GM21717 (cell line): ENCODE measurements at regions not wholly inside any gene's neighbourhood (a gene's known extent, or its start where the extent isn't known, plus 50 kb on each side); places are given as distances from the start of the nearest gene placed in this dataset.
"Not testable (repeated sequence)": the region's sequence is repeated elsewhere in the genome, so short reads cannot be mapped to it uniquely, and the experiment has no call there.

Source experiments
- ATAC-seq: cut with Tn5 transposase; IDR thresholded peaks from one replicate; pipeline ENCODE4 v1.9.1; 2021; ENCODE audit warnings: mild to moderate bottlenecking, moderate library complexity; ENCODE audit not compliant: unreplicated experiment

DNA sequence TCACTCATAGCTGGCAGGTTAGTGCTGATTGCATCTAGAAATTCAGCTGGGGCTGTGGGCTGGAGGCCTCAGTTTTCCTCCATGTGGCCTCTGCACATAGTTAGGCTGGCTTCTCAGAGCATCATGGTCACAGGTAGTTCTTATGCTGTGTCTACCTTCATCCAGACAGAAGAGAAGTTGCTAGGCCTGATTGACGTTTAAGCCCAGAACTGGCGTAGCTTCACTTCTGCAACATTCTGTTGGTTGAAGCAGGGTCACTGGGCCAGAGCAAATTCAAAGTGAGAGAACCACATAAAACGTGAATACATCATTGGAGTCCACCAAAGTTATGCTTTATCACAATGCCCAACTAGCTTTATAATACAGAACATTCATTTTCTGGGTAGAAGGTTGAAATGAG, 116.0 kb downstream of the SPP2 start:
- ATAC-seq: no peak

DNA sequence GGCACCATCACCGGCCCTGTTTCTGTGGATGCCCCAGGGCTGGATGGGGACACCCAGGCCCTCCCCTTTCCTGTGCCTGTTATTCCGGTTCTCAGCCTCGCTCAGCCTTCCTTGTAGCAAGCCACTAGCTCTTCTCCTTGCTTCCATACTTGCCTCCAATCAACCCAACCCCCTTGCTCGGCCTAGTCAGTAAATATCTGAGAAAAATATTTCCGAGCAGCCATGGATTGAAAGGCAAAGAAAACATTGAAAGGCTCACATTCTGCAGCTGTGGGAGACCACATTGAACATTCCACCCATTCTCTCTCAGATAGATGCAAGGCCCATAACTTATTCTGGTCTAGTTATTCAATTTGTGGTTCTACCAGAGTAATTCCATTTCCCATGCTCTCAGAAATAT, 114.9 kb downstream of the SPP2 start:
- ATAC-seq: no peak

DNA sequence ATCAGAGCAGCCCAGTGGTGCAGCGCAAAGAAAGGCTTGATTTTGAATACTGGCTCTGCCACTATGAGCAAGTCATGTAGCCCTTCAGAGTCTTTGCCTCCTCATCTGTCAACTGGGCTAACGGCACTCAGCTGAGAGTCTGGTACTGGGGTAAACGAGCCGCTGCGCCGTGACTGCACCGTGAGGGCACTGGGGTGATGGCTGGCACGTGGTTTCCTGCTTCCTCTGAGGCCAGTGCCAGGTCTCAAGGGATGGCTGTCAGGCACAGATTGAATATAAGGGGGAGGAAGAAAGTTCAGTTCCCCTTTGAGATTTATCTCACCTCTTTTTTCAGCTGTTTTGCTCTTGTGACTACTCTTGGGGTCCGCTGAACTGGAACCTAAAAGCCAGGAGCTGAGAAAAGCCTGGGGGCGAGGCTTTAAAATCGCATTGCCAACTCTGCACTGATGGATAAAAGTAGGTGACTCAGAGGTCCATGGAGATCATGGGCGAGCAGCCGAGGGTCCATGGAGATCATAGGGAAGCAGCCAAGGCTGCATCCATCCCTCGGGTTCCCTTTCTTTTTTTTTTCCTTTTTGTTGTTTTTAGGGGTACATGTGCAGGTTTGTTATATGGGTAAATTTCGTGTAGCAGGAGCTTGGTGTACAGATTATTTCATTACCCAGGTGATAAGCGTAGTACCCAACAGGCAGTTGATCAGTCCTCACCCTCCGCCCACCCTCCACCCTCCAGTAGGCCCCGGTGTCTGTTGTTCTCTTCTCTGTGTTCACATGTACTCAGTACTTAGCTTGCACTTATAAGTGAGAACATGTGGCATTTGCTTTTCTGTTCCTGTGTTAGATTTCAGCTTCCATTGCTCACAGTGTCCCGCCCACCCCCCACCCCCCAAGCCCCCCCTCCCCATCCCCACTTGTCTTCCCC, 114.3 kb downstream of the SPP2 start:
- no peak for ATAC-seq

DNA sequence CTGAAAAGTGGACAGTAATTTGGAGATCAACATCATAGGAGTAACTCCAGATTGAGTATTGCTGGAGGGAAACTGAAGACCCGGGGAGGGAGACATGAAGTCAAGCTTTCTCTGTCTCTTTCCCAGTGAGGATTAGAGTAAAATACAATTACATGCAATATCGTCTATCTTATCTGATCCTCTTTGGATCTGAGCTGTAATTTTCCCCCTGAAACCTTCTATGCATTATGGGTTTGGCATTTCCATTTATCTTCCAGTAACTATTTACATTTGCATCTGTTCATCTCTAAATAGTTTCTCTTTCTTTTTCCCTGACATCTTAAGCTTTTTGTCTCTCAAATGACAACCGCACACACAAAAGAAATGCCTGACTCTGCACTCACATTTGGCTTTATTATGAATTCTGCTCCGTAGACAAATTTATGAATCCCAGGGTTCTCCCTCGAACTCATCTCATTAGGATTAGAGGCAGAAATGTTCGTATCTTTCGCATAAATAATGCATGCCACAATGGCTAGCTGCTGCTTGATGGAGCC, 113.1 kb downstream of the SPP2 start:
- no peak for ATAC-seq

DNA sequence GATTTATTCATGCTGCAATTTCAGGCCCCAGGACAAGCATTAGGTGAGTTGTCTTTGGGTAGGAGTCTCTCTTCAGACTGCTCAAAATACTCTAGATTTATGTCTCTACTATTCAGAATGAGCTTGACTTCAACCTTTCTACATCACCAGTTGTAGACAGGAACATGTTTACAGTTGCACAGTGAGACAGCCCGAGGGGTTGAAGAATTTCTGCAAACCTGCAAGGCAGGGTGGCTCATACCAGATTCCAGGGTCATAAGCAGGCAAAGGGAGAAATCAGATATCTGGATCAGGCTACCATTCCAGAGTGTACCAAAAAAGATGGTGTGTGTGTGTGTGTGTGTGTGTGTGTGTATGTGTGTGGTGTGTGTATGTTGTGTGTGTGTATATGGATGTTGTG, 112.4 kb downstream of the SPP2 start:
- ATAC-seq: no peak

DNA sequence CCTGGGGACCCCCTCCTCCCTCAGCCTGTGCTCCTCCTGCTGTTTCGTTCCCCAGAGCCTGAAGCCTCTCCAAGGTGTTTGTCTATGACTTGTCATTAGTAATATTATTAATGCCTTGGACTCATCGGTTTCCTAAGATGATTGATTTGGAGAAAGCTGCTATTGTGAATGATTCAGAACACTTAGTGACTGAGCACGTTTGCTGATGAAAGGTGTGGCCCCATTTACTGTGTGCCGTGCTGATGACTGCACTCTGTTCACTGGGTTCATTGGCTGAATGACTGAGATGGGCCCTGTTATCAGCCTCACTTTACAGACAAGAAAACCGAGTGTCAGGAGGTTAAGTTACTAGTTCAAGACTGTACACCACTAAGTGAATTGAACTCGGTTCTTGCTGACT, 111.4 kb downstream of the SPP2 start:
- no peak for ATAC-seq

DNA sequence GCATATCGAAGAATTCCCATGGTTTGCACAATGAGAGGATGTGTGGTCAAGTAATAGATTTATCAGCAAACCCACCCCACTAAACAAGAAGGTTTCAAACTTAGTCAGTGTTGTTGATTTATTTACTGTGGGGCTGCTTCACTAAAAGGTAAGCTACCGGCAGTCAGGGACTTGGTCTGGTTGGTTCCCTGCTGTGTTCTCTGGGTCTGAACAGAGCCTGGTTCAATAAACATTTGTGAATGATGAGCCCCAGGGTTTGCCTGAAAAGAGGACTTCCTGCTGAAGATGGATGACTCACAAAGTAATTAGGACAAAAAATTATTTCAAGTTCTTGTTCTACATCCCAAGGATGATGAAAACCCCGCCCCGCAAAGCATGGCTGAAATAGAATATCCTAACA, 108.3 kb downstream of the SPP2 start:
- ATAC-seq: no peak

DNA sequence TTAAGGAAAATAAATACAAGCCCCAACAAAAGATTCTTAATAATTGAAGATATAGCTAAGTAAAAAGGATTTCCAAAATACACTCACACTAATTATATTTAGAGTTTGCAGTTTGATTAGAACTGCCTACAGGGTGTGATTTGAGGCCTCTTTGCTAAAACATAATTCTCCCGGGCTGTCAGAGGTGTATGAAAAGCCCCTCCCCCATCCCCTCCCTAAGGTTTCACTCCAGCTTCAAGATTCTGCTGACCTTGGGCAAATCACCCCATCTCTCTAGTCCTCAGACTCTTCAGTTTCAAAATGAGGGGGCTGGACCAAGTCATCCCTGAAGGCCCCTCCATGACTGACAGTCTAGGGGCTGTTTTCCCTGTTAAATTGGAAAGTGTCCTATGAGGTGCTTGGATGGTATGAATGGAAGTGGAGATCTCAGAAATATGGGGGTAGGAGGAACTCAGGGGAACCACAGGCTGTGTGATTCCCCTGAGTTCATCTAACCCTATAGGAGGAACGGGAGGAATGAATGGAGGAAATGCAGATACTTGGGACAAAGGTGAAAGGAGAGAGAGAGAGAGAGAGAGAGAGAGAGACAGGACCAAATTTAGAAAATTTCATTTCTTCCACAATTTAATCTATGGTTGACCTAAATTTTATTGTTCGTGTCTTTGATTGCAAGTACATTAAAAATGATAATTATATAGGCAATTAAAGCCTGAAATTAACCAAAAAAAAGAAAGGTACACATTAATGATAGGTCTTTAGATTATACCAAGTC, 107.5 kb downstream of the SPP2 start:
- ATAC-seq: no peak

DNA sequence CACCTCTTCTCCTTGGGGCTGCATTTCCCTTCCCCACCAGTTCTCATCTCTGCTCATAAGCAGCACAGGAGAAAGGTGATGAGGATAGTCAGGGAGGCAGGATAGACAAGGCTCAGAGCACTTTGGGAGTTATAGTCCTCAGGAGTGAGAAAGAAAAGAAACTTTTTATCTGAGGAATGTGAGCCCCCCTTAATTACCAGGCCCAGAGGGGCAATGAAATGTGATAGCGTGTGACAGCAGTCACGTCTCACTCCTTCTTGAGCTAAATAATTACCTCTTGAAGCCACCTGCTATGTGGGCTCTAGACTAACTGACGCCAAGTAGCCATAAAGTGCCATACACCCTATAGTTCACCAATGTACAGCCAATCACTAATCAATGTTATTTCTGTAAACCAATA, 105.8 kb downstream of the SPP2 start:
- no peak for ATAC-seq

DNA sequence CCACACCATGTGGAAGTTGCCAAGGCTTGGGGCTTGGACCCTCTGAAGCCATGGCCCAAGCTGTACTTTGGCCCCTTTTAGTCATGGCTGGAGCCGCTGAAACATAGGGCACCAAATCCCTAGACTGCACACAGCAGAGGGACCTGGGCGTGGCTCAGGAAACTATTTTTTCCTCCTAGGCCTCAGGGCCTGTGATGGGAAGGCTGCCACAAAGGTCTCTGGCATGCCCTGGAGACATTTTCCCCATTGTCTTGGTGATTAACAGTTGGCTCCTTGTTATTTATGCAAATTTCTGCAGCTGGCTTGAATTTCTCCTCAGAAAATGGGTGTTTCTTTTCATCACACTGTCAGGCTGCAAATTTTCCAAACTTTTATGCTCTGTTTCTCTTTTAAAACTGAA, 102.3 kb downstream of the SPP2 start:
- ATAC-seq: not testable (repeated sequence)

DNA sequence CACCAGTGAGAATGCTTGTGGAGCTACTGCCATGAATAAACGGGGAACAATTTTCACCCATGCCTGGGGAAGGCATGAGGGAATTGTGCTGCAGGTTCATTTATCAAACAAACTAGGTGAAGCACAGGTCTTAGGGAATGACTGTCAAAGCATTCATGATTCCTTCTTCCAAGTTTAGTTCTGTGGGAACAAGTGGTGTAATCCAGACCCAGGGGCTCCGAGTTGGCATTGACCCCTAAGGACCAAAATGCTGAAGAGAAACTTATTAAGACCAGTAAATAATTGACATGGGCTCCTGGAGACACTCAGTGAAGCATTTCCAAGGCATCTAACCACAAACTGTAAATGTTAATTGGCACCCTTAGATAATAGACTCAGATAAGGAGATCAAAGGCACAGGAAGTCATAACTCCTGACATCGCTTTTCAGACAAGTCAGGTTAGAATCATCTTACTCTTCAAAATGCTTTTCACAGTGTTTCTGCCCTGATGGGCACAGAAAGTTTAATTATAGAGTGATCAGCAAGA, 96.9 kb downstream of the SPP2 start:
- ATAC-seq: no peak

DNA sequence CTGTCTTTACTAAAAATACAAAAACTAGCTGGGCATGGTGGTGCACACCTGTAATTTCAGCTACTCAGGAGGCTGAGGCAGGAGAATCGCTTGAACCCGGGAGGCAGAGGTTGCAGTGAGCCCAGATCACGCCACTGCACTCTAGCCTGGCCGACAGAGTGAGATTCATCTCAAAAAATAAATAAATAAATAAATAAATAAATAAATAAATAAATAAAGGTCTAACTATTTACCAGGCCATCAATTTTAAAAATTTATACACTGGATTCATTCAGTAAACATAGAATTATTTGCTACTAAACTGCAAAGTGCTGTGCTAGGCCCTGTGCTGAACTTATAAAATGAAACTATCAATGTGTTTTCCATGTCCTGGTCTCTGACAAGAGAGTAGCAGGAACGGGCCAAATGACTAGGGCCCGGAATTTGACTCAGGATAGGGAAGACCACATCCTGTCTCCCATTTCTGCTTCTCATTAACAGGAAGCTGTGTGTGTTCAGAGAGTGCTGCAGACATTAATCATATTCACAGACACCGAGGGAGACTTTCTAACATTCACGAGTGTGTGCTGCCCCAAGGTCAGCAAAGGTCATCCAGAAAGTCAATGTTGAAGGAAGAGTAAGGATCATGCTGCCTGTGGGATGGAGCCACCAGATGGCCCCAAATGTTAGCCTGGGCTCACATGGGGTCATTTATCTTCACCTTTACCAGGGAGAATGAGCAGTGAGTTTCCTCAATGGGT, 95.8 kb downstream of the SPP2 start:
- ATAC-seq: no peak

DNA sequence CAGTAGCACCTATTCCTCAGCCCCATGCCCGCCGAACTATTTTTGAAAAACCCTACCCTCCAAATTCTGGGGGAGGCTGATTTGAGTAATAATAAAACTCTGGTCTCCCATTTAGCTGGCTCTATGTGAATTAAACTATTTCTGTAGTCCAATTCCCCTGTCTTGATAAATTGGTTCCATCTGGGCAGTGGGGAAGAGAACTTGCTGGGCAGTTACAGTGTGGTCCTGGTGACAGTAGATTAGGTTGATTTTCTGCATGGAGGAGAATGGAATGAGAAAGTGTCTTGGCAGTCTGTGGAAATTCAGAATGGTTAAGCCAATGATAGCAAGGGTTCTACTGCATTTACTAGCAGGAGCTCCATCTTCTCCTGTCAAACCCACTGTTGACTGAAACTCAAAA, 95.0 kb downstream of the SPP2 start:
- no peak for ATAC-seq

DNA sequence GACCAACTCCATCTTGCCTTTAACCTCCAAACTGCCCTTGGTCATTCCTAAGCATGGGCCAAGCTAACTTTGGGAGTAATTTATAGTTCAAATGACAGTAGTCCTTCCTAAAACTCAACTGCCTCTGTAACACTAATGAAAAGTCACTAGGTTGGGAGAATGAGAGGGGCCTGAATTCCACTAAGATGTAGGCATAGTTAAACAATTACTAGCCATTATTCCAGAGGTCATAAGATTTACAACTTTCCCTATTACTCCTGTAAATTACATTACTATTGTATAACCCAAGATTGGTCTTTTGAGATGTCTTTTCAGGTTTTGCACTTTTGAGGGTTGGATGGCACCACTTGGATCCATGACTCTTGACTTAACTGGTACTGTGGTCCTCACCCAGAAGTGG, 94.6 kb downstream of the SPP2 start:
- no peak for ATAC-seq

DNA sequence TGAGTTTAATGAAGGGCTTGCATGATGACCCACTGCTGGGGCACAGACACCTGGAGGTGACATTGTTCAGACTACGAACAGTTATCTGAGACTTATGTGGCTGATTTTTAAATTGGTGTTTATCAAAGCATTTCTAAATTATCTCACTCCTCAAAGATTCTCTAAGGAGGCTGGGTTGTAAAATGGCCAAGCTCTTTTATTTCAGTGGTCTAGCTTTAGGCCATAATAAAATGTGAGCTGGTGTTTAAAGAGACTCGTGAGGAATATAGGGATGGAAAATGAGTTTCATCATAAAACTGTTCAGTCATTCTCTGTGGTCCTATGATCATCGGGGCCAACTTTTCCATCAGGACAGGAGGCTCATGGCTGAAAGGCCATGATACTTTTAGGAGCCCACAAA, 93.4 kb downstream of the SPP2 start:
- ATAC-seq: no peak

DNA sequence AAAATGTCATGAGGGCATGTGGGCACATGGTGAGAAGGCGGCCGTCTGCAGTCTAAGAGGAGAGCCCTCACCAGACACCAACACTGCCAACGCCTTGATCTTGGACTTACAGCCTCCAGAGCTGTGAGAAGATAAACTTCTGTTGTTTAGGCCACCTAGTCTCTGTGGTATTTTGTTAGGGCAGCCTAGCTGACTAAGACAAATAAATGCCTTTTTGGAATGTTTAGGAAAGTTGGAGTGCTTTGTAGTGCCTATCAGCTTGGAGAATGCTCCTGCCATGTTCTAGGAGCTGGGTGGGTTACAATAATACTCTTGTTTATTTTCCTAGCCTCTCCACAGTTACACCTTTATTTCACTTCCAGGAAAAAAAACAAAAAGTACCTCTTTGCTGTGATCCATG, 92.0 kb downstream of the SPP2 start:
- no peak for ATAC-seq

DNA sequence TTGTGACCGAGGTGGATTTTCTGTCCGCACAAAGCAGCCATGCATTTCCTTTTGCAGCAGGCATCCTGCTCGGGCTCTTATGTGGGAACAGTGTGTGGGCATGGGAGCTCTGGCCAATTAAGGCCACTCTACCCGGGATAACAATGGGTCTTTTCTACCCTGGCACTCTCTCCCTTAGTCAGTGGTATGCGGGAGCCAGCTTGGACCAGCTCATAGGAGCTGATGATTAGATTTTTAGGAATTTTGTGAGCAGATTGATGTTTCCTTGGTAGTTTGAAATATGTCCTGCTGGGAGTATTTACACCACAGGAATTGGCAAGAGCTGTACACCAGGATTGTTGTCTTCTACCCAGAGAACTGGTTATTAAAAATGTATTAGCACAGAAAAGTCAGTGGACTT, 89.3 kb downstream of the SPP2 start:
- ATAC-seq: no peak

DNA sequence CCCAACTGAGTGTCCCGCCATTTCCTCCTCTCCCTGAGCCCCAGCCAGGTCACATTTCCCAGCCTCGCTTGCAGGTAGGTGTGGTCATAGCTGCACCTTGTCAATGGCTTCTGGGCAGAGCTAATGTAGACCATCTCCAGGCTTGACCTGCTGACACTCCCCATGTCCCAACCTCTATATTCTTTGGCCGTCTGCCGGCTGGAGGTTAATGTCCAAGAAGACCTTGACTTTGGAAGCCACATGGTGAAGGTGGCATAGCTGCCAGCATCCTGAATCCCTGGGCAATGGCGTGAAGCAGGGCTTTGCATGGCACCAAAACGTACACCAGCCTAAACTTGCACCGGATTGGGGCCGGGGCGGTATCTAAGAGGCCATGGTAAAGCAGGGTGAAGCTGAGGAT, 88.3 kb downstream of the SPP2 start:
- no peak for ATAC-seq

DNA sequence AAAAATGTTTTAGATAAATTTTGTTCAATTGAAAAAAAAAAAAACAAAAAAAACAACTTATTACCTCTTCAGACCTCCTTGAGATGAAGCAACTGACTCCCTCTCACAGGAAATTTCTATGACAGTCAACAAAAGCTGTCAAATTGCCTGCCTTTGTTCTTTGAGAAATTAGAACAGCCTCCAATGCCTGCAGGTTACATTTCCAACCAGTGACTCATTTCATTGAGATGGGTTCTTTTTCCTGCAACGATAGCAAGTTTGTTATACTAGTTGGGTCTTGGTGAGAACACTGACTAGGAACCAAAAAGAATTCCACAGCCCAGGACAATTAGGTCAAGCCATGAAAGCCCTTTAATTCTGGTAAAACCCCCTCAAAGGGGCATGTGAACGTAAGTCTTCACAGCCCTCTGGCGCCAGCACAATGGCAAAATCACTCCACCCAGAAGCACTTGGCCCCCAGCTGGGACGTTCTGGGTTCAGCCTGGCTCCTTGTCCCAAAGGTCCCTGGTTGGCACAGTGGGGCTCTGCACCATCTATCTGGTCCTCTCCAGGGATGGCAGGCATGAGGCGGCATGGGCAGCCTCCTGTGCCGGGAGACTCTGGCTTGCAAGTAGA, 87.0 kb downstream of the SPP2 start:
- ATAC-seq: no peak

DNA sequence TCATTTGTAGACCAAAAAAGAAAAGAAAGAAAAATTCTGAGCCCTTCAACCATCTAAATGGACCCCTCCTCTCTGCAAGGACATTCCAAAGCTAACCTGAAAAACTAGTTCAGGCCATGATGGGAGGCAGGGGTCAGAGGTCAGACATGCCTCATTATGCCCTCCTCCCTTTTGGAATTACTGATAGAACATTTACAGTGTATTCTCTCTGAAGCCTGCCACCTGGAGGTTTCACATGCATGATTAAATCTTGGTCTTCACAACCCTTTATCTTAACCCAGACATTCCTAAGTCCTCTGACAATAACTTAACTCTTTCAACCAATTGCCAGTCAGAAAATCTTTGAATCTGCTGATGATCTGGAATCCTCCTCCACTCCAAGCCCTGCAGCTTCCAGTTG, 86.0 kb downstream of the SPP2 start:
- ATAC-seq: no peak

DNA sequence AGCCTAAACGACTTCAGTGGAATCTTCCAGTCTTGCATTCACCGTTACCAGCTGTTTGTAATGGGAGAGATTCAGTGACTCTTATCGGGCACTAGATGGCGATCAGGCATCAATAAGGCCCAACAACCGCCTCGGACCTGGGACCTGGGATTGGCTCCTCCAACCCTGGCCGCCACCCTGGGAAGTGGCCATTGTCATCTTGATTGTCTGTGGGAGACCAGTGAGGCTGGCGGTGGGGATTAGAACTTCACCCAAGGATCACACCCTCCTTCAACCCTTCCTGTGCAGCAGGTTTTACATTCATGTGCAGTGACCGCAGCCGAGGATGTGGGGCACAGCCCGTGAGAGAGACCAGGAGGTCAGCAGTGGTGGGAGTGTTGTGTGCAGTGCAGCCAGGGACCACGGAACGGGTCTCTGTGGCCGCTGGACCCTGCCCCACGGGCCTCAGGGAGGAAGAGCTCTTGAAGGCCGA, 85.3 kb downstream of the SPP2 start:
- no peak for ATAC-seq
